Right lung (tissue), 2 donors: ENCODE measurements at regions not wholly inside any gene's neighbourhood (a gene's known extent, or its start where the extent isn't known, plus 50 kb on each side); places are given as distances from the start of the nearest gene placed in this dataset.

Source experiments
- DNase-seq, 2 donors: peaks; one replicate each; pipeline ENCODE4 v3.0.0-alpha.2; 2013

GRCh38 chr5:2147504-2148311, 265.0 kb upstream of the IRX4 start:
- DNase-seq = no peak

GRCh38 chr5:2143646-2144353, 261.1 kb upstream of the IRX4 start:
- no peak for DNase-seq

DNA sequence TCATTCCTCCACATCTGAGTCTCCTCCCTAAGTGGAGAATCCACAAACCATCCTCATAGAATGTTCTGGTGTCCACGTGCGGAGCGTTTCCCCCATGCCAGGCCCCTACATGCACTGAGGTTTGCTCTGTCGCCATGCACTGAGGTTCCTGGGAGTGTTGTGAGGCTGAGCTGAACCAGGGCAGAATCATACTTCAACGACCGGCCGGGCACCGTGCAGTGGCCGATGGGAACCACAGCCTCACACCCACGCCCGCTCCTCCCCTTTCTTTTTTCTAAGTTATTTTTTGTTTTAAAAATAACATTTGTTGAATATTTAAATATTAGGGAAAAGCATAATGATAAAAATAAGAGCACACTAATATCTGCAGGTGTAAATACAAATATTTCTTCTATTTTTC, 260.4 kb upstream of the IRX4 start:
- no peak for DNase-seq

- no peak for DNase-seq
Measured at GRCh38 chr5:2142456-2142954, 259.8 kb upstream of the IRX4 start.

DNA sequence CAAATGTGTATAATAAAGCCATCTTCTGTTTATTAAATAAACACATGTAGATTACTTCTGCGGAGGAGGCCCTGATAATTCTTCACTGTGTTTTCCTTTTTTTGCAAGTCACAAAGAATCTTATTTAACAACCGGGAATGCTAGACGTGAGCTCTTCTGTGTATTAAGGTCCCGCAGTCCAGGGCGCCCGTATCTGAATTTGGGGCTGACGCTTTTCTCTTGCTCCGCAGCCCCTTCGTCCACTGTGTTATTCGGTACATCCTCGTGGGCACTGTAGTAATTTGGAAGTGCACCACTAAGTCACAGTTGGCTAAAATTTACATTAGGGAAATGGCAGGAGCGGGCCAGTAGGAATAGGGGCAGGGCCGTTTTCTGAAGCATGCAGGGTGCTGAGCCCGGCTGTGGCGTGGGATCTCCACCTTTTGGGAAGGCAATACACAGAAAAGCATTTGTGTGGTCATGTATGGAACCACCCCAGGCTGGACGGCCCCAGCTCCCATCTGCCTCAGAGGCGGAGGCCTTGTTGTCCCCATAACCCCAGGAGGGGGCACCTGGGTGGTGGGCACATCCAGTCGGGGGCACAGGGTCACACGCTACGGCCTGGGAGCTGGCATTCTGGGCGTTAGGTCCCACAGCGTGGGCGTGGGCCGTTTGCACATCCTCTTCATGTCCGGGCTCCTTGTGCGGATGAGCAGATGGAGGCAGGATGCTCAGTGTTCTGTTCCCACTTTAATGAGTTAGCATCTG, 258.7 kb upstream of the IRX4 start:
- no peak for DNase-seq

DNA sequence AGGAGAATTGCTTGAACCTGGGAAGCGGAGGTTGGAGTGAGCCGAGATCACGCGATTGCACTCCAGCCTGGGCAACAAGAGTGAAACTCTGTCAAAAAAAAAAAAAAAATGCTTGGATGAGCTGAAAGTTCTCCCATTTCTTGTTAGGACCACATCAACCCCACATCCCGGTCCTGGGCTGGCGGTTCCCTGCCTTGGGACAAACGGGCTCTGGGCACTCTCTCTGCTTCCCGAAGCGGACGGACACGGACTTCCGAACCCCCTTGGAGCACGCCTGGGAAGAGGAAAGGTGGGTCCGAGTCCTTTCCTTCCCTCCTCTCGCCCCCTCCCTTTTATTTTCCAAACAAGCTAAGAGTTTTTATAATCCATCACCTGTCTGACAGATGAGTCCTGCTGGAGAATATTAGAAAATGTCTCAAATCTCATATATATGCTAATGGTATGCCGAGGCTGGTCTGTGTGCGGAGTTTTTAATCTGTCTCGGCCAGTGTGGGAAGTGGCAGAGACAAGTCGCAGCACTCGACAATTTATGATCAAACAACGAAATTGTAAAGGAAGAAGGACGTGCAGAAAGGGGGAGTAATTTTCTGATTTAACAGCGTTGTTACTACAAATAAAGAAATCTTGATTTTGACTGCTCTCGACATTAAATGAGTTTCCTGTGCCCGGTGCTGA, 257.9 kb upstream of the IRX4 start:
- no peak for DNase-seq

GRCh38 chr5:2139478-2139877, 256.8 kb upstream of the IRX4 start:
- no peak for DNase-seq

DNA sequence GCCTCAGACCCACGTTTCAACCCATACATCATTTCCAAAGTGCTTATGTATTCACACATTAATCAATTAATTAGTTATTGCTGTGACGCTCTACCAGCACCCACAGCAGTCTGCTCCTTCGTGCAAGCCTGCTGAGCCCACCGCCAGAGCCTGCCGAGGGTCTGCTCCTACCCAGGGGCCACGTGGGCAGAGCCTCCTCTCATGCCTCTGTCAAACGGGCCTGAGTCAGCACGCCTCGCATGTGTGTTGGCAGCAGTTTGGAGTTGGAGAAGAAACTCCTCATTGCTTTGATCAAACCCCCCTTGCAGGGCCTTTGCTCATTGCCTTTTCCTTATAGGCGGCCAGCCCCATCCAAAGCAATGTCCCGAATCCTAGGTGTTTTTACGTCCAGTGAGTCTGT, 256.2 kb upstream of the IRX4 start:
- no peak for DNase-seq

DNA sequence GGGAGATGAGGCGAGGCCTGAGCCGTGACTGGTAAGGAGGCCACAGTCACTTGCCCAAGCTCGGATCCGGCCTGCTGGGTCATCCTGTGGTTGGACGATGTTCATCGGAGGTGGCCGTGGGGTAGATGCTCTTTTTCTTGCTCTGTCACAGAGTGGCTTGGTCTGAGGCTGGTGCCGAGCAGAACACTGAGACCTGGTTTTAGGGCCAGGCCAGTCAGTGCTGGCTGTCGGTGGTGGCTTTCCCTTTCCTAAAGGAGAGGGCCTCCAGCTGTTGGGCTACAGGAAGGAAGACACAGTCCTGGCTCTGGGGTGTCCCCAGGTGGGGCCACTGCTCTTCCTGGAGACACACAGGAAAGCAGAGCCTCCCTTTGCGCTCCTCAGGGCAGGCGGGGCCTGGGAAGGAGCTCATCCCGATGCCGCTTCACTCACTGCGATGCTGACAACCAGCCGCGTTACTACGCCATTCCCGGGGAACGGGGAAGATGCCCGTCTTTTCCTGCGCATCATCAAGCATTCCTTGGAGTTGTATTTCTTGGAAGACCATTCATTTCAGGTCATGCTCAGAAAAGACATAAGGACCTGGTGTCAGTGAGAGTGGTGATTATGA, 254.8 kb upstream of the IRX4 start:
- DNase-seq = no peak

DNA sequence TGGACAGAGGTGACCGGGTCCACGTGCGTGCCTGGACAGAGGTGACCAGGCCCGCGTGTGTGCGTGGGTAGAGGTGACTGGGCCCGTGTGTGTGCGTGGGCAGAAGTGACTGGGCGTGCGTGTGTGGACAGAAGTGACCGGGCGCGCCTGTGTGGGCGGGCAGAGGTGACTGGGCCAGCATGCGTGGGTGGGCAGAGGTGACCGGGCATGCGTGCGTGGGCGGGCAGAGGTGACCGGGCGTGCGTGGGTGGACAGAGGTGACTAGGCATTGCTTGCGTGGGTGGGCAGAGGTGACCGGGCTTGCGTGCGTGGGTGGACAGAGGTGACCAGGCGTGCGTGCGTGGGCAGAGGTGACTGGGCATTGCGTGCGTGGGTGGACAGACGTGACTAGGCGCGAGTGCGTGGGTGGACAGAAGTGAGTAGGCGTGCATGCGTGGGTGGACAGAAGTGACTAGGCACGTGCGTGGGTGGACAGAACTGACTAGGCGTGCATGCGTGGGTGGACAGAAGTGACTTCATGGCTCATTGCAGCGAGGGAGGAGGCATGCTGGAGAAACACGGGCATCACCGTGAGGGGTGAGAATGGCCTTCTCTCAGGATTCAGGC, 254.1 kb upstream of the IRX4 start:
- no peak for DNase-seq

DNA sequence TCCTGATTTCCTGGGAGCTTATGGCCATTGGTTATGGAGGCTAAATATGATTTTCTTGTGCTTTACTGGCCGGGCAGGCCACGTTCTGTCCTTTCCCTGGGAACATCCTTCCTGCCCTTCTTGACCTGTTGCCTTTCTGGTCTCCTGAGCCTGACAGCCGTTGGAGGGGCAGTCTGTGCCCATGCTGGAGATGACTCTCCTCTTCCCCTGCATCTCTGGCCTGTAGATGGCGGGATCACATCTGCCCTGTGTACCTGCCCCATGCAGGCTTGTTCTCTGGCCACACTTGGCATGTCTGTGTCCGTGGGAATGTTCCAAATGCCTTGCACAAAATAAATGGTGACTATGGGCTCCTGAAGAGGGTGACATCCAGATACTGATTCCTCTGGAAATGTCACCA, 253.1 kb upstream of the IRX4 start:
- no peak for DNase-seq

DNA sequence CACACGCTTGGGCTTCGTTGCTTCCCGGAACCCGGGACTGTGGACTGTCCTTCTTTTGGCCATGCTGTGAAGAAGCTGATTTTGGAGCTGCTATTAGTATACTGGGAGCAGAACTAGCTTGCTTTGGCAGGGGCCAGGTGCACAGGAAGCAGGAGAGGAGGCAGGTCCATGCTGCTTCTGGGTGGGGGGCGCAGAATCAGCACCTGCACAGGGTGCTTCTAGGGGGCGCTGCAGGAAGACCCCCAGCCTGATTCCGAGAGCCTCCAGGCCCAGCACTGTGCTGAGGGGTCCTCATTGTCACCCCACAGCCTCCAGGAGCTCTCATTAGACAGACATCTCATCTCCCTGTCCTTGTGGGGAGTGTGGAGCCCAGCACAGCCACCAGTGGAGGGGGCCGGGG, 252.6 kb upstream of the IRX4 start:
- DNase-seq = no peak

GRCh38 chr5:2134543-2135292, 252.0 kb upstream of the IRX4 start:
- DNase-seq = no peak

DNA sequence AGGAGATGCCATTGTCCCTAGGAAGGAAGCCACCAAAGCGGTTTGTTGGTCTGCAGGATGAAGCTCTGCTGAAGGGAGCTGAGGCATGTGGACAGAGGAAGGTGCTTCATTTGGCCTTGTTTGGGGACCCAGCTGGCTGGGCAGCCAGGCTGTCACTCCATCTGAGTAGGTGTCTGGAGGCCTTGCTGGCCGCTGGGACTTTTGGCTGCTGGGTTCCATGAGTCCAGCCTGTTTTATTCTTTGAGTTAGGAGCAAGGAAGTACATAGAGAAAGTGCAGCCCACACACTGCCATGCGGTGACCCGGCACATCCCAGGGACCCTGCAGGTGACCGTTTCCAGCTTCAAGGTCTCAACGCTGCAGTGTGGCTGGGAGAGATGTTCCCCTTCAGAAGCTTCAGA, 251.2 kb upstream of the IRX4 start:
- DNase-seq = no peak

- DNase-seq = no peak
Measured at GRCh38 chr5:2133080-2133479, 250.4 kb upstream of the IRX4 start.

GRCh38 chr5:2132497-2132847, 249.7 kb upstream of the IRX4 start:
- no peak for DNase-seq

GRCh38 chr5:2131826-2132496, 249.2 kb upstream of the IRX4 start:
- no peak for DNase-seq

- DNase-seq = no peak
Measured at GRCh38 chr5:2131196-2131595, 248.5 kb upstream of the IRX4 start.

- no peak for DNase-seq
Measured at GRCh38 chr5:2130361-2130760, 247.6 kb upstream of the IRX4 start.
